CD14-positive monocyte (primary cell): ENCODE measurements at regions not wholly inside any gene's neighbourhood (a gene's known extent, or its start where the extent isn't known, plus 50 kb on each side); places are given as distances from the start of the nearest gene placed in this dataset.

Experiments
- DNase-seq, 3 donors: peaks; one replicate each; pipeline ENCODE4 v3.0.0-alpha.2; 2011 to 2022
- H2AFZ ChIP-seq: 2 replicates; pipeline ENCODE4 v1.6.0; 2012; ENCODE audit warnings: mild to moderate bottlenecking, low read depth, low read length, inconsistent platforms; ENCODE audit not compliant: insufficient read depth, poor library complexity, severe bottlenecking
- H3K27ac ChIP-seq, 2 donors: 1 replicate in 1 of 2; 2 replicates in 1 of 2; pipeline ENCODE4 v1.5.1; 2012 to 2013; ENCODE audit warnings: low read length in 2 of 2, control low read depth in 1 of 2, inconsistent platforms in 1 of 2, low read depth in 1 of 2, mild to moderate bottlenecking in 1 of 2
- H3K27me3 ChIP-seq, 2 donors: one replicate each; pipeline versions ENCODE4 v1.6.0 to v1.6.1; 2011 to 2013; ENCODE audit warnings: low read length in 2 of 2; ENCODE audit not compliant: control insufficient read depth in 2 of 2, insufficient read depth in 2 of 2
- H3K36me3 ChIP-seq, 2 donors: replicated peaks in 1 of 2; 1 replicate in 1 of 2; 2 replicates in 1 of 2; pipeline versions ENCODE4 v1.5.1 to v1.6.1; 2012 to 2013; ENCODE audit warnings: low read length in 2 of 2, control low read depth in 1 of 2, inconsistent platforms in 1 of 2, mild to moderate bottlenecking in 1 of 2; ENCODE audit not compliant: insufficient read depth in 2 of 2, control insufficient read depth in 1 of 2
- H3K4me1 ChIP-seq, 2 donors: 1 replicate in 1 of 2; 2 replicates in 1 of 2; pipeline versions ENCODE4 v1.5.1 to v1.6.1; 2012 to 2013; ENCODE audit warnings: low read length in 2 of 2, control low read depth in 1 of 2, inconsistent platforms in 1 of 2, mild to moderate bottlenecking in 1 of 2, moderate library complexity in 1 of 2; ENCODE audit not compliant: insufficient read depth in 2 of 2, control insufficient read depth in 1 of 2
- H3K4me2 ChIP-seq: replicated peaks from 2 replicates; pipeline ENCODE3; 2012; ENCODE audit warnings: low read length, moderate library complexity, mild to moderate bottlenecking; ENCODE audit not compliant: poor library complexity, severe bottlenecking; ENCODE audit errors: extremely low read depth
- H3K4me3 ChIP-seq, 3 experiments: fragments of 200-600 bp in 1 of 3; sonication (generic) in 1 of 3; replicated peaks in 1 of 3; 1 replicate in 2 of 3; 2 replicates in 1 of 3; pipeline ENCODE4 v1.5.1; 2011 to 2013; ENCODE audit warnings: low read length in 3 of 3, mild to moderate bottlenecking in 3 of 3, control low read depth in 2 of 3, low read depth in 2 of 3, inconsistent platforms in 1 of 3, moderate library complexity in 1 of 3
- H3K79me2 ChIP-seq: 2 replicates; pipeline ENCODE4 v1.6.0; 2012; ENCODE audit warnings: mild to moderate bottlenecking, control low read depth, inconsistent platforms, low read length, moderate library complexity; ENCODE audit not compliant: insufficient read depth
- H3K9ac ChIP-seq: 2 replicates; pipeline ENCODE4 v1.6.0; 2017; ENCODE audit warnings: low read length, mild to moderate bottlenecking; ENCODE audit not compliant: insufficient read depth, poor library complexity, severe bottlenecking
- H3K9me3 ChIP-seq, 2 donors: replicated peaks in 1 of 2; 1 replicate in 1 of 2; 2 replicates in 1 of 2; pipeline versions ENCODE4 v1.5.1 to v1.6.1; 2012 to 2013; ENCODE audit warnings: low read length in 2 of 2, control low read depth in 1 of 2; ENCODE audit not compliant: control insufficient read depth in 1 of 2, insufficient read depth in 1 of 2
- H4K20me1 ChIP-seq: 2 replicates; pipeline ENCODE4 v1.6.0; 2012; ENCODE audit warnings: mild to moderate bottlenecking, low read length, control low read depth, moderate library complexity; ENCODE audit not compliant: insufficient read depth
- H3K27ac Mint-ChIP-seq, 7 donors: one replicate each; pipeline ENCODE4 v1.8.0; 2020; ENCODE audit warnings: mild to moderate bottlenecking in 7 of 7, mixed read lengths in 7 of 7, moderate library complexity in 6 of 7, inconsistent platforms in 2 of 7
- H3K27me3 Mint-ChIP-seq, 3 donors: one replicate each; pipeline ENCODE4 v1.8.0; 2021 to 2022; ENCODE audit warnings: low read depth in 3 of 3, mild to moderate bottlenecking in 3 of 3, mixed read lengths in 3 of 3, moderate library complexity in 3 of 3, inconsistent platforms in 1 of 3
- H3K36me3 Mint-ChIP-seq, 2 donors: one replicate each; pipeline ENCODE4 v1.8.0; 2020; ENCODE audit warnings: mixed read lengths in 2 of 2, inconsistent platforms in 1 of 2, mild to moderate bottlenecking in 1 of 2
- H3K4me1 Mint-ChIP-seq: one replicate; pipeline ENCODE4 v1.8.0; 2020; ENCODE audit warnings: mild to moderate bottlenecking, mixed read lengths
- H3K4me3 Mint-ChIP-seq, 2 donors: one replicate each; pipeline ENCODE4 v1.8.0; 2020; ENCODE audit warnings: mild to moderate bottlenecking in 2 of 2, mixed read lengths in 2 of 2, moderate library complexity in 1 of 2
- H3K9me3 Mint-ChIP-seq, 7 donors: one replicate each; pipeline ENCODE4 v1.8.0; 2020 to 2022; ENCODE audit warnings: mixed read lengths in 7 of 7, mild to moderate bottlenecking in 6 of 7, moderate library complexity in 6 of 7, inconsistent platforms in 2 of 7
- WGBS: methylation state at CpG from one replicate; pipeline ENCODE4 v1.1.5; 2013; ENCODE audit warnings: missing lambda C conversion rate; ENCODE audit not compliant: insufficient coverage; 5-methylcytosine and 5-hydroxymethylcytosine counted together
- intact Hi-C, 2 donors: fragments of 100-400 bp; cut with micrococcal nuclease; formaldehyde crosslinking; loops; one replicate each; pipeline versions ENCODE4 v1.15.0 to v1.15.1; 2023
- TF ChIP-seq, protein P1 (sequence below): fragments of 200-600 bp; IDR thresholded peaks from one replicate; pipeline ENCODE4 v1.8.0; 2022; ENCODE audit warnings: antibody characterized with exemption, mild to moderate bottlenecking

DNA sequence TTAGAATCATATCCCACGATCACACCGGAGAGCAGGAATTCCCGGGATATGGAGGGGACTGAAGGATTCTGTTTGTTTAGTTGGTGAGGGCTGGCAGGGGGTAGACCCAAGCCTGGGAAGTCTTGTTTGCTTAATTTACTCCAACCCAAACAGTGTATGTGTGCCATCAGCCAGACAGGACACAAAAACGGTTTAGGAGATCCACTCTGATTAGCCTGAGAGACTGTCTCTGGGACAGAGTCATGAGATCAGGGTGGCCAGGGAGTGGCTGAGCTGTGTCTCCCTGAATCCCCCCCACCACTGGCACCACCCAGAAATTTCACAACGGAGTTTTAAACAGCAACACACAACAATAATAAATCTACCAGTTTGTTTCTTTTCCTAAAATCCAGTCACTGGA, 127.0 kb downstream of the RBFOX3 start:
- H3K36me3 ChIP-seq: no peaks in the 10 kb centered on the region
- H2AFZ ChIP-seq: no peak overlapping the region
- H3K4me2 ChIP-seq: no peak overlapping the region
- H3K9ac ChIP-seq: no peak overlapping the region
- Mint-ChIP-seq H3K4me3 (no peak overlapping the region), H3K9me3 (peaks cover 0 to 5% (median 0%) of the 10 kb centered on the region in 7 donors), H3K27ac (no peak overlapping the region), H3K36me3 (no peaks in the 10 kb centered on the region), H3K4me1 (no peaks in the 10 kb centered on the region), H3K27me3 (peaks cover 26 to 46% (median 36%) of the 10 kb centered on the region in 3 donors)
- WGBS: 67% methylated on average over 1 of the region's 5 CpGs
- no peaks in the 10 kb centered on the region for H3K9me3 ChIP-seq
- no peaks in the 10 kb centered on the region for H4K20me1 ChIP-seq
- H3K79me2 ChIP-seq: no peaks in the 10 kb centered on the region
- no peak overlapping the region for H3K27ac ChIP-seq
- H3K4me1 ChIP-seq: no peaks in the 10 kb centered on the region
- no peak overlapping the region for H3K4me3 ChIP-seq
- DNase-seq: no peak
- intact Hi-C loops: no loop called here
- TF ChIP-seq, protein P1, sequence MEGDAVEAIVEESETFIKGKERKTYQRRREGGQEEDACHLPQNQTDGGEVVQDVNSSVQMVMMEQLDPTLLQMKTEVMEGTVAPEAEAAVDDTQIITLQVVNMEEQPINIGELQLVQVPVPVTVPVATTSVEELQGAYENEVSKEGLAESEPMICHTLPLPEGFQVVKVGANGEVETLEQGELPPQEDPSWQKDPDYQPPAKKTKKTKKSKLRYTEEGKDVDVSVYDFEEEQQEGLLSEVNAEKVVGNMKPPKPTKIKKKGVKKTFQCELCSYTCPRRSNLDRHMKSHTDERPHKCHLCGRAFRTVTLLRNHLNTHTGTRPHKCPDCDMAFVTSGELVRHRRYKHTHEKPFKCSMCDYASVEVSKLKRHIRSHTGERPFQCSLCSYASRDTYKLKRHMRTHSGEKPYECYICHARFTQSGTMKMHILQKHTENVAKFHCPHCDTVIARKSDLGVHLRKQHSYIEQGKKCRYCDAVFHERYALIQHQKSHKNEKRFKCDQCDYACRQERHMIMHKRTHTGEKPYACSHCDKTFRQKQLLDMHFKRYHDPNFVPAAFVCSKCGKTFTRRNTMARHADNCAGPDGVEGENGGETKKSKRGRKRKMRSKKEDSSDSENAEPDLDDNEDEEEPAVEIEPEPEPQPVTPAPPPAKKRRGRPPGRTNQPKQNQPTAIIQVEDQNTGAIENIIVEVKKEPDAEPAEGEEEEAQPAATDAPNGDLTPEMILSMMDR: no peak
- peaks cover 0 to 13% of the 10 kb centered on the region in 2 donors for H3K27me3 ChIP-seq

- no peaks in the 10 kb centered on the region for H3K4me1 ChIP-seq
- TF ChIP-seq, protein P1: no peak
- no peaks in the 10 kb centered on the region for H3K36me3 ChIP-seq
- no peaks in the 10 kb centered on the region for H3K79me2 ChIP-seq
- H4K20me1 ChIP-seq: no peaks in the 10 kb centered on the region
- no peak overlapping the region for H3K4me2 ChIP-seq
- intact Hi-C loops: no loop called here
- H2AFZ ChIP-seq: no peak overlapping the region
- no peak overlapping the region for H3K4me3 ChIP-seq
- Mint-ChIP-seq H3K4me3 (peak overlapping the region in 1 of 2 donors; percentile 37), H3K27me3 (peaks cover 28 to 46% (median 40%) of the 10 kb centered on the region in 3 donors), H3K4me1 (no peaks in the 10 kb centered on the region), H3K36me3 (no peaks in the 10 kb centered on the region), H3K9me3 (peaks cover 0 to 5% (median 0%) of the 10 kb centered on the region in 7 donors), H3K27ac (no peak overlapping the region)
- no peaks in the 10 kb centered on the region for H3K9me3 ChIP-seq
- WGBS: 18% methylated on average over 15 of the region's 17 CpGs
- H3K9ac ChIP-seq: no peak overlapping the region
- peaks cover 0 to 13% of the 10 kb centered on the region in 2 donors for H3K27me3 ChIP-seq
- H3K27ac ChIP-seq: no peak overlapping the region
- DNase-seq: no peak
Observed at GRCh38 chr17:79482727-79483521, 127.9 kb downstream of the RBFOX3 start.
